GM19397 (cell line): ENCODE measurements at regions not wholly inside any gene's neighbourhood (a gene's known extent, or its start where the extent isn't known, plus 50 kb on each side); places are given as distances from the start of the nearest gene placed in this dataset.

Experiments
- ATAC-seq: cut with Tn5 transposase; IDR thresholded peaks from one replicate; pipeline ENCODE4 v1.9.1; 2021; ENCODE audit warnings: mild to moderate bottlenecking, moderate library complexity; ENCODE audit not compliant: unreplicated experiment

GRCh38 chr10:33566426-33566825, 232.0 kb upstream of the NRP1 start:
- ATAC-seq = no peak

- ATAC-seq = no peak
These were observed 231.5 kb upstream of the NRP1 start for GRCh38 chr10:33566001-33566400.

- ATAC-seq = no peak
These were observed 230.8 kb upstream of the NRP1 start for GRCh38 chr10:33565231-33565630.

DNA sequence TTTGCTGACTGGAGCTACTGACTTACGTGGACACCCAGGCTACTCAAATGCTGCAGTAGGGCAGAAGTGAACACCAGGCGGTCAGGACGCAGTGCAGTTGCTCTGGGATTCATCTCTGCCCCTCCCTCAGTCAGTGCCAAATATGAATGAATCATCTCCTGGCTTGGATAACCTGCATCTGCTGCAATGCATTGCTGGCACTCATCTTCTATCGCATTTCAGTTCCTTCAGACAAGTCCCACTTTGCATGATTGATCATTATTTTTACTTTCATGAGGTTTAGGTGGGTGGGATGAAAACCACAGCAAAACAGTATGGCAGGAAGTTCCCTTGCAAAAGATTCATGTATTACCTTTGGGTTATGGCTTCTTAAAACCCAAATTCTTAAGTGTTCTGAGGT, 224.6 kb upstream of the NRP1 start:
- ATAC-seq = no peak

- no peak for ATAC-seq
These were observed 222.8 kb upstream of the NRP1 start for GRCh38 chr10:33557313-33557712.

DNA sequence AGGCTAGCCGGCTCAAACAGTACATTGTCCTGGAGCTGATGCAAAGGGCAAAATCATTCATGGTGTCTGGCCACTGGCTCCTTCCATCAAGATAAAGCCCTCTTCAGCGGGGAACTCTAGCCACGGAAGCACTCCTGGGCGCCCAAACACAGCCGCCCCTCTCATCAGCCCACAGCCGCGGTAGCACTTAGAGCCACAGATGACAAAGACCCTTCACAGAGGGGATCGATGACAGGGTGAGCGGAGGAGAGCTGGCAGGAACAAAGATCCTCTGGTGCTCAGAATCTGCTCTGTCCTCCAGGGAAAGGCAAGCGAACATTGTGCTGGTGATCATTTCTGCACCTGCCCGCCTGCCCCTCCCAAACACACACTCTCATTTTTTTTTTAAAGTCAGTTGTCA, 222.2 kb upstream of the NRP1 start:
- ATAC-seq = no peak

GRCh38 chr10:33556103-33556502, 221.6 kb upstream of the NRP1 start:
- ATAC-seq = no peak

DNA sequence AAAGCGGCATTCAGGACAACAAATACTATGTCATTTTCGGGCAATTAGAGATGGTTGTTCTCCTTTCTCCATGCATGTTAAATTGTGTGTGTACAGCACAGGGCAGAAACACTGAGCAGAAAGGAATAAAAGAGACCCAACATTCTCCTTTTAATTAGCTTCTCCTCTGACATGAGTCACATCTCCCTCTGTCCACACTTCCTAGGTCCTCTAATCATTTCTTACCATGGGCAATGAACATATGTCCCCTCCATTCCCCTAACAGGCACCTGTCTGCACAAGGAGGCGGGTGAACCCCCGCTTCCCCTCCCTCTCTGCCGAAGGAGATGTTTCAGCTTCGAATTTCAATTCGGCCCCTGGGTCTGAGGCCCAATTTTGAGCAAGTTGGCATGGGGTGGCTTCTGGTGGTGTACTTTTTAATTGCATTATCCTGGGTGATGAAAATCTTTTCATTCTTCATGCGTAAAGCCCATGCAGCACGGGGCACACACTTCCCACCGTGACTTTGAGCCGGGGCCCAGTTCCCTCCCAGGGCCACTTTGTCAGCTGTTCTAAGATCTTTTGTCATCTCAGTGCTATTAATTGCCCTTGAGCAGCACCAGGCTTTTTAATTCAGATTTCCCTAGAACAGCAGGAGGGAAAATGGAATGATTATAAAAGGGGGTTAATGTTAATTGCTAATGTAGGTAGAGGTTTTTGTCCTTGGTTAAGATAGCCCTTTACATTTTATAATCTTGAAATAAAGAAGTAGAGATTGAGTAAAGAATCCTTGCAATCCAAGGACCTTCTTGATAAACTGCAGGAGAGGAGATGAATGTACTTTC, 219.5 kb upstream of the NRP1 start:
- ATAC-seq = no peak

DNA sequence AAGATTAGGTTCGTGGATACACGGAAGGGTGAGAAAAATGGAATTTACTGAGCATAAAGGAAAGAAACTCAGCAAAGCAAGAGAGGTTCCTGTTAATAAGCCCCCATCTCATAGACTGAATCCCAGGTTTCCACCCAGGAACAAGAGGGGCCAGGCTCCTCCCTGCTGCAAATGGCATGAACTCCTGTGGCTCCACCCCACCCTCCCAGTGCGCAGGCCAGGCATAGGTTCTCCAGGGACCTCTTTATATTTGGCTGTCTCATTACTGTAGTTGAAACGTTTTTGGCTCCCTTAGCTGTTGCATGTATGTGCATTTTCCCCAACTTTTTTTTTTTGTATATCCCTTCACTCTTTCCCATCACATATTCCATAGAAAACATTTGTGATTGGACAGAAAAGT, 217.8 kb upstream of the NRP1 start:
- ATAC-seq = no peak

DNA sequence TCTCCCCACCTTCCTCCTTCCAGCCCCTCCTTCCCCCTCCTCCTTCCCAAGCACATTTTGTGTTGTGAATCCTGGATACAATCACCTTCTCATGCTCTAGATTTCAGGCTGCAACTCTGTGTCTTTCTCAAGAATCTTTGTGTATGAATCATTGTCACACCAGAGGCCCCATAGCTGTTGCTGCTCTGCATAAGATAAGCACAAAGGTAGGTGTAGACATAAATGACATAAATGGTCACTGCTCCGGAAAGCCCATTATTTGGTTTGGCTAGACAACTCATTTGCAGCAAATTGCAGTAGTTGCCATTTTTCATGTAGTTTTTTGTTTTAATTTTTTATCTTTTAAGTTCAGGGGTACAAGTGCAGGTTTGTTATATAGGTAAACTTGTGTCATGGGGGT, 216.3 kb upstream of the NRP1 start:
- no peak for ATAC-seq

GRCh38 chr10:33547976-33548375, 213.5 kb upstream of the NRP1 start:
- ATAC-seq = no peak

DNA sequence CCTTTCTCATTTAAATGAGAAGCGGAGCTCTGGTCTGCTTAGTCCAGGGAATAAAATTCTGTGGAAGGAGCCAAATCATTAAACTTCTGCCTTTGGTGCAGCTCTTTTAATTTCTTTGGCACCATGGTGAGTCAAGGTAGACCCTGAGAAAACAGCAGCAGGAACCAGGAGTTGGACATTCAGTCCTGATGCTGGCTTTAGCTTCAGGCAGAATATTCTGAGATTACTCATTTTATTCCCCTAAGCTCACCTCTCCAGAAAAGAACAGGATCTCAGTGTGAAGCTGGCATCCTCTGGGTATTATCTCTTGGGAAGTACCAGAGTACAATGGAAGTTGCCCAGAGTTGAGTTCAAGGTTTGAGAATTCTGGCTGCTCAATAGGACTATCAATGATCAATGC, 211.6 kb upstream of the NRP1 start:
- ATAC-seq = no peak

DNA sequence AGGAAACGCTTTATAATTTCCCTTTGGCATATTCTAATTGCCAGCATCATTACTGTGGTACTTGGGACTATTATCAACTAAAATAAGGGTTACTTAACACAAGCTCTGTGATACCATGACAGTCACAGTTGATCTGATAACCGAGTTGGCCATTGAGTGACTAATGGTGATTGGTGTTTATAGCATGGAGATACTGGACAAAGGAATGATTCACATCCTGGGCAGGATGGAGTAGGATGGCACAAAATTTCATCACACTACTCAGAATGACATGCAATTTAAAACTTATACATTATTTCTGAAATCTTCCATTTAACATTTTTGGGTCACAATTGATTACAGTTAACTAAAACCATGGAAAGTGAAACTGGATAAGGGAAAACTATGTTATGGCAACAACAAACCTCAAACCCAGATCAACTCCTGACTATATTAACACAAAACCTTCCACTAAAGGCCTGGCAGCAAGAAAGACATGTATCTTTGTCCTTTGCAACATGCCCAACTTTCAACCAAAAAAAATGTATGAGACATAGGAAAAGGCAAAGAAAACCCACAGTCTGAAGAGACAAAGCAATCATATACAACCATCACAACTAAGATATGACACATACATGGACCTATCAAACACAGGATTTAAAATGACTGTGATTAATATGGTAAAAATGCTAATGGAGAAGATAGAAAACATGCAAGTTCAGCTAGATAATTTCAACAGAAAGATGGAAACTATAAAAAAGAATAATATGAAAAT, 208.5 kb upstream of the NRP1 start:
- no peak for ATAC-seq

- no peak for ATAC-seq
These were observed 204.6 kb upstream of the NRP1 start for GRCh38 chr10:33539116-33539515.

DNA sequence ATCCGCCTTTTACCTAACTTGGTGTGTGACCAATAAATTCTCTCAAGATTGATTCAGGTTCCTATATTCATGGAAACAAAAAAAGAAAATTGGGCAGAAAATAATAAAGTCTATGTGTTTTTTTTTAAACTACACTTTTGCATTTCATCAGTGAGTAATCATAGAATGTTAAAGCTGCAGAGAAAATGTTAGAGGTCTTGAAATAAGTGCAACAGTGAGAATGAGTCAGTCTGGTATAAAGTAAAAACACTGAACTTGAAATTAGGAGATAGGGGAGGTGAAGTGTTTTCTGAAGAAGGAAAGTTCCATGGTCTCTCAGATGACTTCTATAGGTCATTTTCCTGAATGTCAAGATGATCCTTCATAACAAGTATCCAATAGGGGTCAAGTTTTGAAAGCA, 202.6 kb upstream of the NRP1 start:
- no peak for ATAC-seq

DNA sequence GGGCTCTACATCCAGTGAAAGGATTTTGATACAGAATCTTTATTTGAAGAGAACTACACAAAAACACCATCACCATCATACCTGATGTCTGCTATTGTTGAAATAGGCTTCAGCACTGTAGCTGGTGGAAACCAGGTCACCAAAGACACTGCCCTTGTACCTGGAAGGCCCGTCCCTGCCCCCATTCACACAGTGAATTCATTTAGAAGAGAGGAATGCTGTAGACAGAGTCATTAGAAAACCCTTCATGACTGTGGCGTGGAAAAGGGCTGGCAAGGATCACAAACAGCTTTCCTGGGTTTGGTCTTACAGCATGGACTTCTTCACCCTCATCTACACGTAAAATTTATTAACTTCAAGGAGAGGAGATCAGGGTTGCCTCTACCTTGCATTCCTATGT, 202.0 kb upstream of the NRP1 start:
- ATAC-seq = no peak

- ATAC-seq = no peak
These were observed 201.4 kb upstream of the NRP1 start for GRCh38 chr10:33535866-33536265.

DNA sequence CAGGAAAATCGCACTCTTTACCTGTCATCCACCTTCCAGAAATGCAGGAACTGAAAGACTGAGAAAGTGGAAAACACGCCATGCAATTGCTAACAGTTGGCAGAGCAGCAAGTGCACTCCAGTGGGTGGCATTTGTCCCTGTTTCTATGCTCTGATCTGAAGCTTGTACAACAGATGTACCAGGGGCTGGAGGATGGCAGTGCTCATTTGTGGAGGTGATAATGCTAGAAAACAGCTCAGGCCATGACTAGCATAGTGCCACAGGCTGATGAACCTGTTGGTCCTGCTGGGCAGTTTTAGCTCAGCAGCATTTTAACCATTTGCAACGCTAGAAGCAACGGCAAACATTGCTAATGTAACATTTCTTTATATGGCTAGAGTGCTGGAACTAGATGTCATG, 199.9 kb upstream of the NRP1 start:
- ATAC-seq = no peak

DNA sequence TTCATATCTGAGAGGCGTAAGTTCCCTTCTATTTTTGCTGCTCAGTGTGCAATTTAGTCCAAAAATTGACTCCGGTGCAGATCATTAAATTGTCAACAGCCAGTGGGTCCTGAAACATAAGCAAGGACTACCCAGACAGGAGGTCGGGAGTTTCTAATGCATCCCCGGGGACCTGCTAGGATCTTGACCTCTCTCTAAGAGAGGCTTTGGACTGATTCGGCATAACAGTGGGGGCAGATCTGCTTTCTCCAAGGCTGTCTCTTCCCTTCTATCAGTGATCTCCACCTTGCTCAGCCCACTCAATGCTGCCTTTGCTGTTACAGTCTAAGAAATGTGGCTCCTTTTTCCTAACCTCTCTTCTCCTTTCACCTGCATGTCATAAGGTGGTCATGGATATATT, 199.1 kb upstream of the NRP1 start:
- ATAC-seq = no peak

DNA sequence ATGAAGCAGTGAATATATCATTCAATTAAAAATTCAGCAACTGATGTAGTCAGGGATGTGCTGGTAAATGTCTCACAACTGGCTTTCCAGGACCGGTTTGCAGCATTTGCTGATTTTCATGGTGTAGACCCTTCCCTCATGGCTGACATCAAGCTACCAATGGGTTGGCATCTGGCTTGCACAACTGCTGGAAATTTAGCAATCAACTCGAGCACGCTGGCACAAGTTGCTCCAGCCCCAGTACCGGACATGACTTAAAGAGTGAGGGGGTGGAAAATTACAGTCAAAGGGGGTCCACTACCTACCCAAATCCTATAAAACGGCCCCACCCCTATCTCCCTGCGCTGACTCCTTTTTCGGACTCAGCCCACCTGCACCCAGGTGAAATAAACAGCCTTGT, 198.4 kb upstream of the NRP1 start:
- no peak for ATAC-seq

- no peak for ATAC-seq
These were observed 194.8 kb upstream of the NRP1 start for GRCh38 chr10:33529234-33529633.

DNA sequence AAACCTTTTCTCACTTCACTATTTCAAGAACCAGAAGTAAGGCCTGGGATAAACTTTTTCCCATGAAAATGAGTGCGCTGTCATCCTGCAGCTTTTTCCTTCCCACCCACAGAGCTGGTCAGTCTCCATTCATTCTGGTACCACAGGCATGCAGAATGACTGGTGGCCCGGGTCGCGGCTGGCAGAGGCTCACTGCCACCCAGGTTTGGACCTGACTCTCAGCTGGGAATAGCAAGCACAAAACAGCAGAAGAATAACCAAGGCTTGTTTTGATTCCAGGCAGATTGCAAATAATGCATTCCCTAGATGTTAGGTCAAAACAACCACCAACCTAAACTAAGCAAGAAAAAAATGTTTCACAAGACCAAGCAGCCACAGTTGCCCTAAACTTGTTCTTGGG, 190.5 kb upstream of the NRP1 start:
- ATAC-seq = no peak

- no peak for ATAC-seq
These were observed 189.6 kb upstream of the NRP1 start for GRCh38 chr10:33524041-33524440.
